Esophagus squamous epithelium (tissue), 5 donors: ENCODE measurements at regions not wholly inside any gene's neighbourhood (a gene's known extent, or its start where the extent isn't known, plus 50 kb on each side); places are given as distances from the start of the nearest gene placed in this dataset.

ENCODE experiments used
- DNase-seq: peaks from one replicate; lab custom pipeline; 2025; lab: John Stamatoyannopoulos, UW
- H3K27ac ChIP-seq, 4 donors: fragments of 200-600 bp; sonication (generic); one replicate each; pipeline ENCODE4 v1.5.1; 2016 to 2019; ENCODE audit warnings: mild to moderate bottlenecking in 1 of 4
- H3K27me3 ChIP-seq, 4 donors: fragments of 200-600 bp; sonication (generic); 1 replicate in 3 of 4; 2 replicates in 1 of 4; pipeline versions ENCODE4 v1.5.1 to v1.6.0; 2017 to 2021; ENCODE audit warnings: antibody characterized with exemption in 1 of 4
- H3K36me3 ChIP-seq, 3 donors: fragments of 200-600 bp; sonication (generic); one replicate each; pipeline ENCODE4 v1.5.1; 2016 to 2019
- H3K4me1 ChIP-seq, 3 donors: fragments of 200-600 bp; sonication (generic); one replicate each; pipeline ENCODE4 v1.5.1; 2017 to 2019
- H3K4me3 ChIP-seq, 4 donors: fragments of 200-600 bp; sonication (generic); 1 replicate in 3 of 4; 2 replicates in 1 of 4; pipeline ENCODE4 v1.5.1; 2016 to 2019; ENCODE audit warnings: mild to moderate bottlenecking in 2 of 4, moderate library complexity in 1 of 4
- H3K9me3 ChIP-seq, 3 donors: fragments of 200-600 bp; sonication (generic); one replicate each; pipeline ENCODE4 v1.5.1; 2016 to 2019
- CTCF ChIP-seq, 6 experiments: fragments of 450-650 bp in 4 of 6; fragments of 200-600 bp in 2 of 6; sonication (generic) in 2 of 6; IDR thresholded peaks; one replicate each; pipeline ENCODE4 v1.5.1; 2016 to 2019; ENCODE audit warnings: antibody characterized with exemption in 6 of 6, mild to moderate bottlenecking in 4 of 6, moderate library complexity in 4 of 6
- POLR2A ChIP-seq, 4 donors: fragments of 450-650 bp; IDR thresholded peaks; one replicate each; pipeline ENCODE4 v1.6.1; 2017; ENCODE audit warnings: antibody characterized with exemption in 4 of 4, mild to moderate bottlenecking in 4 of 4, moderate library complexity in 3 of 4
- WGBS, 2 donors: methylation state at CpG; one replicate each; pipeline ENCODE4 v1.1.5; 2018; 5-methylcytosine and 5-hydroxymethylcytosine counted together
- intact Hi-C: fragments of 100-400 bp; cut with DNase I; formaldehyde crosslinking; loops from one replicate; pipeline ENCODE4 v1.15.0; 2022
- donor health status: DM: yes; HTN: yes; CAD: no.

GRCh38 chr14:48391661-48392060 is 716.3 kb upstream of the MDGA2 start:
- Histone ChIP-seq H3K4me3 (no peak overlapping the region), H3K27ac (no peak overlapping the region), H3K36me3 (no peaks in the 10 kb centered on the region), H3K4me1 (no peaks in the 10 kb centered on the region), H3K9me3 (no peaks in the 10 kb centered on the region), H3K27me3 (no peaks in the 10 kb centered on the region)
- intact Hi-C loops = no loop called here
- WGBS, 2 donors = 57 to 59% methylated on average over 5 of the region's 5 CpGs
- no peak for DNase-seq
- TF ChIP-seq POLR2A (IDR thresholded peaks at IDR 0.05) (no peak), CTCF (IDR thresholded peaks at IDR 0.05) (no peak)

GRCh38 chr14:48390346-48390745 is 714.9 kb upstream of the MDGA2 start:
- no peaks in the 10 kb centered on the region for H3K27me3 ChIP-seq
- TF ChIP-seq CTCF (IDR thresholded peaks at IDR 0.05) = no peak
- TF ChIP-seq POLR2A (IDR thresholded peaks at IDR 0.05) = no peak
- WGBS, 2 donors = 78 to 80% methylated on average over 2 of the region's 2 CpGs
- intact Hi-C loops = no loop called here
- H3K4me3 ChIP-seq = no peak overlapping the region
- H3K27ac ChIP-seq = no peak overlapping the region
- DNase-seq = no peak
- no peaks in the 10 kb centered on the region for H3K36me3 ChIP-seq
- H3K9me3 ChIP-seq = no peaks in the 10 kb centered on the region
- no peaks in the 10 kb centered on the region for H3K4me1 ChIP-seq

GRCh38 chr14:48384821-48385220 is 709.4 kb upstream of the MDGA2 start:
- Histone ChIP-seq H3K9me3 (no peaks in the 10 kb centered on the region), H3K4me3 (no peak overlapping the region), H3K27me3 (no peaks in the 10 kb centered on the region), H3K36me3 (no peaks in the 10 kb centered on the region), H3K4me1 (no peaks in the 10 kb centered on the region), H3K27ac (no peak overlapping the region)
- no peak for DNase-seq
- TF ChIP-seq POLR2A (IDR thresholded peaks at IDR 0.05) (no peak), CTCF (IDR thresholded peaks at IDR 0.05) (no peak)
- WGBS, 2 donors = 39 to 82% methylated on average over 1 of the region's 1 CpG
- intact Hi-C loops = no loop called here

- TF ChIP-seq POLR2A (IDR thresholded peaks at IDR 0.05) (no peak), CTCF (IDR thresholded peaks at IDR 0.05) (no peak)
These were observed 707.6 kb upstream of the MDGA2 start for GRCh38 chr14:48382961-48383360.

GRCh38 chr14:48378541-48378940 is 703.1 kb upstream of the MDGA2 start:
- Histone ChIP-seq H3K36me3 (no peaks in the 10 kb centered on the region), H3K9me3 (no peaks in the 10 kb centered on the region), H3K4me1 (no peaks in the 10 kb centered on the region), H3K27me3 (no peaks in the 10 kb centered on the region), H3K27ac (no peak overlapping the region), H3K4me3 (no peak overlapping the region)
- intact Hi-C loops = no loop called here
- no peak for TF ChIP-seq POLR2A (IDR thresholded peaks at IDR 0.05)
- TF ChIP-seq CTCF (IDR thresholded peaks at IDR 0.05) = no peak
- DNase-seq = no peak
- 50 to 78% methylated on average over 1 of the region's 1 CpG for WGBS, 2 donors

More at GRCh38 chr14:48382961-48383360, 707.6 kb upstream of the MDGA2 start:
- DNase-seq = no peak
- intact Hi-C loops = no loop called here
- no peak overlapping the region for H3K27ac ChIP-seq
- 95 to 99% methylated on average over 8 to 9 of the region's 13 CpGs for WGBS, 2 donors
- no peak overlapping the region for H3K4me3 ChIP-seq
- H3K4me1 ChIP-seq = no peaks in the 10 kb centered on the region
- H3K36me3 ChIP-seq = no peaks in the 10 kb centered on the region
- H3K27me3 ChIP-seq = no peaks in the 10 kb centered on the region
- no peaks in the 10 kb centered on the region for H3K9me3 ChIP-seq
